NCI-H1092 treated with DMSO at 0.1 percent for 48 hours (cell line): ENCODE measurements at regions not wholly inside any gene's neighbourhood (a gene's known extent, or its start where the extent isn't known, plus 50 kb on each side); places are given as distances from the start of the nearest gene placed in this dataset.
"Not testable (repeated sequence)": the region's sequence is repeated elsewhere in the genome, so short reads cannot be mapped to it uniquely, and the experiment has no call there.

Experiments
- DNase-seq: peaks from one replicate; lab custom pipeline; 2025; lab: John Stamatoyannopoulos, UW

DNA sequence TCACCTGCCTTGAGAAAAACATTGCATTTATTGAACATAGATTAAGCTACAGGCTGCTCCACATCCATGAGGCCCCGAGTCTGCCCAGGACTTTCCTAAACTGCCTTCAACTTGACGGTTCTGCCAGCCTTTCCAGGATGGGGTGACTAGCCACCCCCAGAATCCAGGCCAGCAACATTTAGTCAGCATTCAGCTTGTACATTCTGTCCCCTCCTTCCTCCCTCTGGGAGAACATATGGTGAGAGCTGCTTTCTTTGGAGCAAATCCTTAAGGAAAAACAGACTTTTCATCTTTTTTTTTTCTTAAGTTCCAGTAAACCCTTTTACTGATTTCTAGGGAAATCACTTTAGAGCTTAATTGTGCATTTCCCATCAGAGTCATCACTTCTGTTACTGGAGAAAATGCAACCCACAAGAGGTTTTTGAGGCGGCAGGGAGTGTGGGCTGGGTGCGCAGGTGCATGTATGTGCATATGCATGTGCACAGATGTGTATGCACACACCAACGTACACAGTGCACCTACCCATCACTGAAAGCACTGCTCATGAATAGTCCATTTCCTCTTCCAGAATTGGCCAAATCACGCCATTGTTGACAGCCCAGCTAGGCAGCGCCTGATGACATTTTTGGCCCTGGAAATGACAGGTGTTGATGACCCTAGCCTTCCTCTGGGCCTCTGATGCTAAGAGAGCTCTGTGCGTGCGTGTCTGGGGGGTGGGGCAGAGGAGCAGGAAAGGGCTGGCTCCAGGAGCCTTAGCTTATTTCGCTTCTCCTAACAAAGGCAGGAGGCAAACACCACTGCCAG lies 145.6 kb downstream of the HSD17B3 start:
- no peak for DNase-seq

DNA sequence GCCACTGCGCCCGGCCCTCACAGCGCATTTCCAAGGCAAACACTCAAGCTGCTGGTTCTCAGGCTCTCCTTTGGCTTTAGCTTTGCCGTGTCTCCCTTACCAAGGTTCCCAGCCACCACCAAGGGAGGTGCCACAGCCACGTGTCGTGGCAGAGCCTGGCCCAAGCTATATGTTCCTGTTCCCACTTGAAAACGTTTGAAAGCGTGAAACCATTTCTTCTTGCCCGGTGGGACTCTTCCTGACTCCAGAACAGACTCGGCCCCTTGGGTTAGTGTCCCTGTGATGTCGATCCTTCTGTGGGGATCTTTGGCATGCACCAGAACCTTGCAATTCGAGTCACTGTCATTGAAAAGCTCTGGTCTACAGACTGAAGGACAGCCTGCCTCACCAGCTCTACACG lies 147.9 kb downstream of the HSD17B3 start:
- DNase-seq = no peak

DNA sequence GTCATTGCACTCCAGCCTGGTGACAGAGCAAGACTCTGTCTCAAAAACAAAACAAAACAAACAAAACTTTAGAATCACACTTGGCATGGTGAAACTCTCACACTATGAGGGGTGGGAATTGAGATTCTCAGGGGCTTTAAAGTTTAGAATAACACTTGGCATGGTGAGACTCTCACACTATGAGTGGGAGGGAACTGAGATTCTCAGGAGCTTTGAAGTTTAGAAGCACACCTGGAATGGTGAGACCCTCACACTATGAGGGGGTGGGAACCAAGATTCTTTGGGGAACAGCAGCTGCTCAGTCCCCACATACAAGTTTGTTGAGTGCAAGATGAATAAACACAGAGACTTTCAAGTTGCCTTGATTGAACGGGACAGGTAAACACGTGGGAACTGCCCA lies 149.4 kb downstream of the HSD17B3 start:
- DNase-seq = no peak

DNA sequence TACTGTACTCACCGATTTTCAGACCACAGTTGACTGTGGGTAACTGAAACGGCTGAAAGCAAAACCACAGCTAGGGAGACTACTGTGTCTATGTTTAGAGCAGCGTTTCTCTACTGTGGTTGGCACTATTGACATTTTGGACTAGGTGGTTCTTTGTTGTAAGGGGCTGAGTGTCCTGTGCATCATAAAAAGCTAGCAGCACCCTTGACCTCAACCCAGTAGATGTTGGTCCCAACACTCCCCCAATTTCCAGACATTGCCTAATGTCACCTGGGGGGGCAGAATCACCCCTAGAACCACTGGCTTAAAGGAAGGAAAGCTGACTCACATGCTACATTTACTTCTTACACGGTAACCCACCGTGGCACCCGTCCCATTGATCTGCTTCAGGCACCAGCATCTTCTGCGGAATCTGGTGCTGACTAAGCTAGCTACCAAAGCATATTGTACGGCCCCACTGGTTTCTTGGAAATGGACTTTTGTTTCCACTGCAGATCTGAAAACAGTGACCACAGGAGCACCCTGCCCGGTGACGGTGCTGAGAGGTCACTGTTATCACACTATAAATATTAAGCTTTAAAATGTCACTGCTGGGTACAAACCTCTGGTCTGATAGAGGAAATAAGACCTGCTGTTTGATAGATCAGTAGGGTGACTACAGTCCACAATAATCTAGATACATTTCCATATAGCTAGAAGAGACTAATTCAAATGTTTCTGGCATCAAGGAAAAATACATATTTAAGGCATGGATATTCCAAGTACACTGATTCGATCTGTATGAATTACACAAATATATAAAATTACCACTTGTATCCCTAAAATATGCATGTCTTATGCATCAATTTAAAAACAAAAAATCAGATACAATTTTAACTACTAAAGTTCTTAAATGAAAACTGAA lies 151.4 kb downstream of the HSD17B3 start:
- DNase-seq = no peak

DNA sequence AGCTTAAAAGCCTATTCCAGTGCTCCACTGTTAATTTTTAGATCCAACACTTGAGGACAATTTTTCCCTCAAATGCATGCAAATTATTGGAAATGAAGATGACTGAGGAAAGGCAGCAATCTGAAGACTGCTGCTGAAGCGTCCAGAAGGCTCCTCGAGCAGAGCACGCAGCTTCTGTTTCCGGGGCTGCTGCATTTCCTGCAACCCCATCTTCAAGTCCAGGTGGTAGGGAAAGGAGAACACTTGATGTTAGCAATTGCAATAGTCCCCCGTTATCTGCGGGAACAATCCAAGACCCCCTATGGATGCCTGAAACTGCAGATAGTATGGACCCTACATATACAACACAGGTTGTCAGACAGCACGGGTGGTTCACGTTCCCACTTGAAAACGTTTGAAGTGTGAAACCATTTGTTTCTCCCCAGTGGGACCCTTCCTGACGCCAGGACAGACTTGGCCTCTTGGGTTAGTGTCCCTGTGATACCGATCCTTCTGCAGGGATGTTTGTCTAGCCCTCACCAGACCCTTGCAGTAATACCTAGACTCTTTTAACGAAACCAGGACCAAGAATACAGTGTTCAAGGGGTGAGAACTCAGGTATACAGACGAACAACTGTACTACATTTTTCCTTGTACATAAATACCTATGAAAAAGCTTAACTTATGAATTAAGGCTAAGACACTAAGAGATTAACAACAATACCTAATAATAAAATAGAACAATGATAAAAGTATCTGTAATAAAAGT lies 152.3 kb downstream of the HSD17B3 start:
- DNase-seq = no peak

DNA sequence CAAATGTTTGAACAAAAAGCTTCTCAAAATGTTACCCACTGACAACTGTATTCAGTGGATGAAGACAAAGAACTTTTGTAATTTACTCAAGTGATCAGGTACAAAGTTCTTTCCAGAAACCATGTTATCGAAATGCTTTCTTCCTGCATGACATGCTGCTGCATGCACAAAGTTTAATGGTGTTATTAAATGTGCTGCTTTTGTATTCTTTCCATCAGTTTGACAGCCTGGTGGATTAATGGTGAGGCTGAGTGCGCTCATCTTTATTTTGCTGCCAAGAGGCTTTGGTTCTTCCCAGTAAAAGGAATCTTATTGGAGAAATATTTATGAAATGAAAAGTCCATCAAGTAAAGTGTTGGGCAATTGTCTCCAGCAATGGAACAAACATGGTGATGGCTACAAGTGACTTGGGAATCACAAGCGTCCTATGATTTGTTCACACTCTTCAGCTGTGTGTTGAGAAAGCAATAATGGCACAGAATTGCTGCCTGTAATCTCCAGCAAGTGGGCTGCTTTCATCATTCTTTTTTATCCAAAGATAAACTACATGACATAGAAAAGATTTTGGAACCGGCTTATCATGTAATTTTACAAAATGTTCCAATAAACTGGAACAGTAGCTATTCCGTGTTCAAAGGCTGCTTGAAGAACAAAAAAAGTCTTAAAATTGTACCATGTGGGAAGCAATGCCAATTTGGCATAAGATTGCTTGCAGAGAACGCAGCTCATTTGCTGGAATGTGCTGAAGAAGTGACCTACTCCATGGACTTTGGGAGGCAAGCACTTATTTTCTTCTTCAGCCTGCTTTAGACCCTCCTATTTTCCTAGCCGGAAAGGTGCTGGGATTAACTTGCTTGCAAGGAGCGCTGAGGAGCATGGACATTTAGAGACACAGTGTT lies 153.1 kb downstream of the HSD17B3 start:
- no peak for DNase-seq

DNA sequence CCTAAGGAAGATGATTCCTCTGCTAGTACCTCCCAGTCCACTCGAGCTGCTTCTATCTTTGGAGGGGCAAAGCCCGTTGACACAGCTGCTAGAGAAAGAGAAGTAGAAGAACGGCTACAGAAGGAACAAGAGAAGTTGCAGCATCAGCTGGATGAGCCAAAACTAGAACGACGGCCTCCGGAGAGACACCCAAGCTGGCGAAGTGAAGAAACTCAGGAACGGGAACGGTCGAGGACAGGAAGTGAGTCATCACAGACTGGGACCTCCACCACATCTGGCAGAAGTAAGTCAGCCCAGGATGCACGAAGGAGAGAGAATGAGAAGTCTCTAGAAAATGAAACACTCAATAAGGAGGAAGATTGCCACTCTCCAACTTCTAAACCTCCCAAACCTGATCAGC lies 154.9 kb downstream of the HSD17B3 start:
- DNase-seq = not testable (repeated sequence)

DNA sequence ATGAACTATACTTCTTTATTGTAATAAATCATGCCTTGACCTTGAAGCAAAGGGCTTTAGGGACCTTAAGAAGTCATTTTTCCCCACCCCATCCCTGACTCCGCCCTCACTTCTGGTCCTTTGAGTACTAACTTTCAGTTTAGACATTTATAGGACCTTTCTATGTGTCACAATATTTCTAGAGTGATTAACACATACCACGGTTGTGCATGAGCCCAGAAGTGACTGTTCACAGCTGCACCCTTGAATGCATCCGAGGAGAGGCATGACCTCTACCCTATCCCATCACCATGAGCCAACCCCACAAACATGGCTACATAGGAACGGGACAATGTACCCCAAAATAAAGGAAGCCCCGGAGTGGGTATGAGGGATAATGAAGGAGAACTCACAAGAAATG lies 160.3 kb downstream of the HSD17B3 start:
- no peak for DNase-seq

DNA sequence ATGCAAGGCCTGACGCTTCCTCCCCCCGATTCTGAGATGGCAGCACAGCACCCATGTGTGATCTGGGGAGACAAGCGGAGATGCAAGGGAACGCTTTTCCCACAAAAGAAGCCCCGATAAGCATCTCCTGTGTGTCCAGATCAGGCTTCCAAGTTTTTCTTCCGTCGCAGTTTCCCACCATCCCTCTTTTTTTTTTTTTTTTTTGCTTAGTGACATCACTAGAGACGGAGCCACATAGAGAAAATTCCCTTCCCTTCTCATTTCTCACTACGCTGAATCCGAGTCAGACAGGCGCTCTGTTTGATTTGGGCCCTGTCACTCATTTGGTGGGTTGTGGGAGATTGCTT lies 160.9 kb downstream of the HSD17B3 start:
- DNase-seq = no peak

DNA sequence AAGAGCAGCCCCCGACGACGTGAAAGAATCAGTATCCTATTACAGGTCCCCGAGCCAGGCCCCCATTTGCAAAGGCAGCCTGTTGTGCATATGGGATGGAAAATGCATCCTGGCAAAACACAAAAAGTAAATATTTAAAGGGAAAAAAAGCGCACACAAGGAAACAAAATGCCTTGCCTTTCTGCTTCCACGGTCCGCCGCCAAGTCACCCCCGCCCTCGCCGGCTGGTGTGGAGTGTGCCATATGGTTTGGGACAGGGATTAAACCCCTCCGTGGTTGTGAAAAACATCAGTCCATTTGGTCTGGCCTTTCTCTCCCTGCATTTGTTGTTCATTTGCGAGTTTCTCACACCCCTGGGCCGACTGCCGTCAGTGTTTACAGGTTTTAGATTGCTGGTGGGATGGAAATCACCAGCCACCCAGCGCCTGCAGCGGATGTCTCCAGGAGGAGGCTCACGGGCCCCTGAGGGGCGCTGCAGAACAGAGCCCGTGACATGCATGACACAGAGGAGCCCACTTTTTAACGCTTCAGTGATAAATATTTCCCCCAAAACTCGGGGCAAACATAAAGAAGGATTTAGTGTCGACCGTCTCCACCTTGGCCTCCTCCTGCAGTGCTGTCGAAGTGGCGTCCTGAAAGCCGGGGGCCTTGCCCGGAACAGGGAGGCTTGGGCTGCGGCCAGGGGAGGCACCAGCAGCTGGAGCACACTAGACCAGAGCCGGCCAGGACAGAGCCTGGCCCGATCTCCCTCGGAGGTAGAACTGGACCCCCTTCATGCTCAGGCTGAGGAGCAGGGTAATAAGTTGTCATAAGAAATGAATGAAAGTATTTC lies 161.5 kb downstream of the HSD17B3 start:
- DNase-seq = no peak

DNA sequence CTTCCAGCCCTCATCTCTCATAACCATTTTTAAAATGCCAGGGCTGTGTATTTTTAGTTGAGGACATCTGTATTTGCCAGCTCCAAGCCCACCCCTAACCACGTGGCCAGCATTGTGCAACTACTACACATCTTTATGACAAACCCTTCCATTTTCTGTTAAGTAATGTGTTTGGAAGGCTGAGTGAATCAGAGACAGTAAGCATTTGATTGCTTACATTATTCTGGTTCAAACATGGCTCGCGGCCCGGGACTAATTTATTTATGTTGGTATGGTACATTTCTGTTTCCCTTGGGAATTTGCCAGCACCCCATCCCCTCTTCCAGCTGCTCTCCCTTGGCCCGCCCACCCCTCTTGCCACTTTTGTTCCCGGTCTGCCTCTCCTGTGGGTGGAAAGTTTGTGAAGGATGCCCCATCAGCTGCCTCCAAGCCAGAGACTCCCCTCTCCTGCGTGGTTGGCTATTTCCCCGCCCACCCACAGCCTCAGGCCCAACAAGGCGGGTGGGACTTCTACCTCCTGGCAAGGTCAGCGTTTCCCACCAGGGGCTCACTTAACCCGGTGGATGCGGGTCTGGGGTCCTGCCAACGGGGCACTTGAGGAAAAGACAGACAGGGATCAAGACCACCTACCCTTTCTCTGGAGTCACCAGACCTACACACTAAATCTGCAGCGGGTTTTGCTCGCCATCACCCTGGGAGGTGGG lies 162.2 kb downstream of the HSD17B3 start:
- peak; percentile 84 for DNase-seq

DNA sequence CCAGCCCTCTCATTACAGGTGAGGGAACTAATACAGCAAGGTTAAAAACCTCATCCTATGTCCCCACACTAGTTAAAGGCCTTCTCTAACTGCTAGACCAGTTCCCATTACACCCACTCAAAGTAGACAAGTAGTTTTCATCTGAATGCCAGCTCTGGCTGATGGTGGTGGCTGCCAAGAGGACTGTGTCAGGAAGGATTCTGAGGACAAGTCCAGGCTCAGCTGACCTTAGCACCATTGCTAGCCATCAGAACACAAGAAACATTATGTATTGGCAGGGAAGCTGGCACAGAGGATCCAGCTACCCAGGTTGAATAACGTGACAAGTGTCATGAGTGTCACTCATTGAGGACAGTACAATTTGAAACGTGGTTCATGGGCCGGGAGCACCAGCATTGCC lies 163.4 kb downstream of the HSD17B3 start:
- DNase-seq = no peak

DNA sequence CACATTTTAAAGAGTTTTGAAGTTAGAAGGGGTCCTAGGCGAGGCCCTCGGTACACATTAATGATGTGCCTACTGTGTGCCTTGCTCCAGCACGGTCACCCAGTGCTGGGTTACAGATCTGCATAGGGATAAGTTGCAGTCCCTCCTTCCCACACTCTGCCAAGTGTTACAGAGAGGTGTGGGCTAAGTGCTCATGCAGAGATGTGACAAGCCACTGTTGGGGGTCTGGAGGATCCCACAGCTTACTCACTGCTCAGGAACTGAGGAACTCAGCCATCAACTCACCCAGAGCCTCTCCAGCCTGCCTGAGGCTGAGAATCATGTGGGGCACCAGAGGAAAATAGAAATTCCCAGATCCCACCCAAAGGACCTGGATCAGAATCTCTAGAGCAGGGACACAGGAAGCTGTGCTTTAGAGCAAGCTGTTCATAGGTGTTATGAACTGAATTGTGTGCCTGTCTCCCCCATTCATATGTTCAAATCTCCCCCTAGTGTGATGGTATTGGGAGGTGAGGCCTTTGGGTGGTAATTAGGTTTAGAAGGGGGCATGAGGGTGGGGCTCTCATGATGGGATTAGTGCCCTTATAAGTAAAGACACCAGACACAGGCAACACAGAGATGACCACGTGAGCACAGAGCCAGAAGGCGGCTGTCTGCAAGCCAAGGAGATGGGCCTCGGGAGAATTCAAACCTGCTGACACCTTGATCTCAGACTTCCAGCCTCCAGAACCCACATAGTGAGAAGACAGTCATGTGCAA lies 164.1 kb downstream of the HSD17B3 start:
- DNase-seq = no peak

DNA sequence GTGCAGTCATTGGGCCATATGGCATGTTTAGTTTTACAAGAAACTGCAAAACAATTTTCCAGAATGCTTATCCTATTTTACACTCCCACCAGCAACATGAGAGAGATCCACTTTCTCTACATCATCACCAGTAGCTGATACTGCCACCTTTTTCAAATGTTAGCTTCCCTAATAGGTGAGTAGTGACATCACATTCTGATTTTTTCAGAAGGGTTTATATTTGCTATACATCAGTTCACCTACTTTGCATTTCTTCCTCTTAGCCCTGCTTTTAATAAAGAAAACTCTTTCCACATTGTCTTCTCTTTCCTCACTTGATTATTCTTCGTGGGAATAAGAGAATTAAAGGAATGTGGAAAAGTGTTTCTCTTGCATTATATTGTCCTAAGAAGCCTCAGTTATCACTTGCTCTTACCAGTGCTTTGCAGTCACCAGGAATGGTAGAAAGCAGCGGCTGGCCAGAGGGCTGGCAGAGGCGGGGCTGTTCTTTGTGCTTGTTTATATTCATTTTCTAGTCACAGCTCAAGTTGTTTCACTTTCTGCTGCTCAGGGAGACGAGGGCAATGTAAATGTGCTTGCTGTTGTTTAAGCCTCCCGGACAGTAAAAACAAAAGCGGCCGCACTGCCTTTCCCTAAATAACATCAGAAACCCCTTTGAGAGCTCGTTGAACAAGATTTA lies 164.8 kb downstream of the HSD17B3 start:
- no peak for DNase-seq

DNA sequence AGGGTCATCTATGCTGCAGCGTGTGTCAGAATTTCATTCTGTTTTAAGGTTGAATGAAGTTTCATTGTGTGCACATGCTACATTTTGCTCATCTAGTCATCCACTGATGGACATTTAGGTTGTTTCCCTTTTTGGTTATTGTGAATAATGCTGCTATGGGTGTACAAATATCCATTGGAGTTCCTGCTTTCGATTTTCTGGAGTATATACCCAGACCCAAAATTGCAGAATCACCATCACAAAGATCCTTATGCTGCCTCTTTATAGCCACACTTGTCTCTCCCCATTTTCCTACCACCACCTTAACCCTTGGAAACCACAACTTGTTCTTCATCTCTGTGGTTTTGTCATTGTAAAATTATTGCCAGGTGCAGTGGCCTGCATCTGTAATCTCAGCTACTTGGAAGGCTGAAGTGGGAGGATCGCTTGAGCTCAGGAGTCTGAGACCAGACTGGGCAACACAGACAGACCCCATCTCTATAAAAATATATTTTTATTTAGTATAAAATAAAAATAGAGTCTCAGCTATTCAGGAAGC lies 166.2 kb downstream of the HSD17B3 start:
- DNase-seq = no peak

DNA sequence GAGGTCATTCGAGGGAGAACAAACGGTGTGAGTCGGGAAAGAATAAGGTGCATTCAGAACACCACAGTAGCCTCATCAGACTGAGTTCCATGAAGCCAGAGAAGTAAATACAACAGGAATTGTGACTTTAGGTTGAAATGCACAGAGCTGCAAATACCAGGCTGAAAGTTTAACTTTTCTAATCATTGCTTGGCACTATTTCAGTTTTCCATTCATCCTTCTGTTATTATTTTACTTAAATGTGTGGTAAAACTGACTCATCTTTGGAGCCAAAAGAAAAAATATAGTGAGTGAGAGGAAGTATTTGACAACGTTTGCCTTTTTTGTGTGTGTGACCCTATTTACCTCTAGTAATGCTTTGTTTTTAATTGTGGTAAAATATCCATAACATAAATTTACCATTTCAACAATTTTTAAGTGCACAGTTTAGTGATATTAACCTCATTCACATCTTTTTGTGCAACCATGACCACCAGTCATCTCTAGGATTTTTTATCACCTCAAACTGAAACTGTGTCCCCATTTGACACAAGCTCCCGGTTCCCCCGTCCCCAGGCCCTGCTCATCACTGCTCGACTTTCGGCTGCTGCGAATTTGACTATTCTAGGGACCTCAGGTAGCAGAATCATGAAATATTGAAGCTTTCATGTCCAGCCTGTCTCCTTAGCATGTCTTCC lies 166.8 kb downstream of the HSD17B3 start:
- no peak for DNase-seq

DNA sequence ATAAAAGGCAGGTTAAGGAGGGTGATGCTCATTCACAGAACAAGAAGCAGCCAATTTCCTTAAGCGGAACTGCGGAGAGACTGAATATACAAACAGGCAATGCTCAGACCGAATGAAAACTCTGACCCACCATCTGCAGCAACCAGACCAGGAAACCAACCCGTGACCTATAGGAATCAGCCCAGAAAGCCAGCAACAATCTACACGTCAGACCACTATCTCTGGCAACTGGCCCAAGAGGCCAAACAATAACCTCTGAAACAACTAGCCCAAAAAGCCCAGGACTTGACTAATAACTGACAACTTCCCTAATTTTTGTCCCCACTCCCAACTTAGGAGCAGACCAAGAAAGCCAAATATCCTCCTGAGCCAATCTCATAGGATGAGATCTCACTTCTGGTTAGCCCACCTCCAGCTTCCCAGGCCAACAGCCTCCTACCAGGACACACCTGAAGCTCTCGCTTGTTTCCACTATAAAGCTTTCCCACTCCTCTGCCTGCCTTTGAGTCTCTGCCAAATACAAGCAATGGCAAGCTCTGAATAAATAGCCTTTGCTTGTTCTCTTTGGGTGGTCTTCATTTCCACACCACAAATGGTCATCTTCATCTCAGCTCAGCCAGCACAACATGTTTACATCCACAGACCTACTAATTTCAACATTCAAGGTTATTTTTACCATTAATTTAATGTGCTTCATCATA lies 168.5 kb downstream of the HSD17B3 start:
- DNase-seq = peak; percentile 25
